Karpas-422 (cell line): ENCODE measurements at regions not wholly inside any gene's neighbourhood (a gene's known extent, or its start where the extent isn't known, plus 50 kb on each side); places are given as distances from the start of the nearest gene placed in this dataset.
A peak's percentile ranks its signal among the peaks of the same experiment; 100 is the strongest.
"Not testable (repeated sequence)": the region's sequence is repeated elsewhere in the genome, so short reads cannot be mapped to it uniquely, and the experiment has no call there.

Experiments used
- DNase-seq: peaks from one replicate; pipeline ENCODE4 v3.0.0-alpha.2; 2015
- H2AFZ ChIP-seq: fragments of 200-600 bp; sonication (generic); 2 replicates; pipeline ENCODE4 v1.6.1; 2014; ENCODE audit warnings: antibody characterized with exemption, low read length, mixed read lengths
- H3K27ac ChIP-seq: fragments of 200-600 bp; sonication (generic); 2 replicates; pipeline ENCODE4 v1.5.1; 2014; ENCODE audit warnings: mild to moderate bottlenecking, low read length, moderate library complexity
- H3K27me3 ChIP-seq: fragments of 200-600 bp; sonication (generic); 2 replicates; pipeline ENCODE4 v1.6.1; 2014; ENCODE audit warnings: low read length, mixed read lengths
- H3K36me3 ChIP-seq: fragments of 200-600 bp; sonication (generic); 2 replicates; pipeline ENCODE4 v1.6.1; 2014; ENCODE audit warnings: low read length, mixed read lengths; ENCODE audit not compliant: insufficient read depth
- H3K4me1 ChIP-seq: fragments of 200-600 bp; sonication (generic); 2 replicates; pipeline ENCODE4 v1.6.1; 2014; ENCODE audit warnings: mild to moderate bottlenecking, low read length, mixed read lengths
- H3K4me2 ChIP-seq: fragments of 200-600 bp; sonication (generic); 2 replicates; pipeline ENCODE4 v1.6.1; 2014; ENCODE audit warnings: low read length, low read depth, mild to moderate bottlenecking; ENCODE audit not compliant: poor library complexity, severe bottlenecking
- H3K4me3 ChIP-seq: fragments of 200-600 bp; sonication (generic); 2 replicates; pipeline ENCODE4 v1.5.1; 2014; ENCODE audit warnings: mild to moderate bottlenecking, antibody characterized with exemption, low read length, mixed read lengths
- H3K79me2 ChIP-seq: fragments of 200-600 bp; sonication (generic); 2 replicates; pipeline ENCODE4 v1.6.1; 2014; ENCODE audit warnings: mild to moderate bottlenecking, low read length, mixed read lengths
- H3K9ac ChIP-seq: fragments of 200-600 bp; sonication (generic); 2 replicates; pipeline ENCODE4 v1.6.0; 2014; ENCODE audit warnings: low read length
- H3K9me2 ChIP-seq: fragments of 200-600 bp; sonication (generic), shearing (Covaris generic); replicated peaks from 2 replicates; pipeline ENCODE4 v1.6.0; 2014; ENCODE audit warnings: mild to moderate bottlenecking, low read length, moderate library complexity; ENCODE audit not compliant: insufficient read depth
- H3K9me3 ChIP-seq: fragments of 300-700, 200-600 bp; sonication (generic); 2 replicates; pipeline ENCODE4 v1.6.1; 2014; ENCODE audit warnings: low read length, mixed read lengths
- H4K20me1 ChIP-seq: fragments of 200-600 bp; sonication (generic); 2 replicates; pipeline ENCODE4 v1.6.1; 2014; ENCODE audit warnings: mild to moderate bottlenecking, antibody characterized with exemption, low read length, low read depth; ENCODE audit not compliant: insufficient read depth

DNA sequence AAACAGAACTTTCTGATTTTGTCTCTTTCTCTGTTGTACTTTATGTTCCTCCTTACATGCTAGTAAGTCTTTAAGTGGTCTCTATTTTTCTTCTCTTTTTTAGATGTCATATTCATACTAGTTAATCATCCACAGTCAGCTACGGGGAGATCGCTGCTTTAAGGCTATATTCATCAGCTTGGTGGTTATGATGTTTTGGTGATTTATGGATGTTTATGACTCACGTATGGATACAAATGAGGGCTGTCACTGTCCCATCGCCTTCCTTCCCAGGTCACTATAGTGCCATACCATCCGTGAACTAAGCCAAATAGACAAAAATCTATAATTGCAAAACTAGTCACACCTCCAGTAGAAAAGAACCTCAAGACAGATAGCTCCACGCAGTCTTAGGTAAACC is 296.8 kb upstream of the AADAT start:
- Histone ChIP-seq H2AFZ (no peak overlapping the region), H3K27me3 (no peaks in the 10 kb centered on the region), H3K79me2 (no peaks in the 10 kb centered on the region), H3K9ac (no peak overlapping the region), H4K20me1 (no peaks in the 10 kb centered on the region), H3K4me3 (no peak overlapping the region), H3K9me3 (no peaks in the 10 kb centered on the region), H3K36me3 (no peaks in the 10 kb centered on the region), H3K4me2 (no peak overlapping the region), H3K9me2 (no peaks in the 10 kb centered on the region), H3K27ac (no peak overlapping the region), H3K4me1 (no peaks in the 10 kb centered on the region)
- DNase-seq: no peak

DNA sequence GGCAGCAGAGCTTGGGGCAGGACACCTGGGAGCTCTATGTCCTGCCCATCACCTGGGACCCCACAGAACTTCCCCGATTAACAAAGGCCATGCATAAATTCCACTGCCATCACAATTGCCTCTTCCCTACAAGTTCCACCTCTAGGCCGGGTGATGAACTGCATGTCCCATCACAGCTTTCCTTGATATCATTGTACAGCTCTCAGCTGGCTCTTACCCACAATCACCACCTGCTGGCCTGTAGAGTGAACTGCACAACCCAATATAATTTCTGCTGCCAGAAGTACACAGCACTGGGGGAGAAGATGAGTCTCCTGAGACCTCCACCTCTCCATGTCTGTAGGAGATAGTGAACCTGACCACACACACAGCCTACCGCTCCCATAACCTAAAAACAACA is 285.0 kb upstream of the AADAT start:
- no peaks in the 10 kb centered on the region for H3K9me3 ChIP-seq
- DNase-seq: peak; percentile 70
- no peak overlapping the region for H3K9ac ChIP-seq
- H3K4me3 ChIP-seq: no peak overlapping the region
- no peak overlapping the region for H3K4me2 ChIP-seq
- H2AFZ ChIP-seq: no peak overlapping the region
- H3K27me3 ChIP-seq: no peaks in the 10 kb centered on the region
- no peaks in the 10 kb centered on the region for H4K20me1 ChIP-seq
- no peaks in the 10 kb centered on the region for H3K36me3 ChIP-seq
- no peaks in the 10 kb centered on the region for H3K4me1 ChIP-seq
- H3K9me2 ChIP-seq: no peaks in the 10 kb centered on the region
- H3K79me2 ChIP-seq: no peaks in the 10 kb centered on the region
- H3K27ac ChIP-seq: no peak overlapping the region

DNA sequence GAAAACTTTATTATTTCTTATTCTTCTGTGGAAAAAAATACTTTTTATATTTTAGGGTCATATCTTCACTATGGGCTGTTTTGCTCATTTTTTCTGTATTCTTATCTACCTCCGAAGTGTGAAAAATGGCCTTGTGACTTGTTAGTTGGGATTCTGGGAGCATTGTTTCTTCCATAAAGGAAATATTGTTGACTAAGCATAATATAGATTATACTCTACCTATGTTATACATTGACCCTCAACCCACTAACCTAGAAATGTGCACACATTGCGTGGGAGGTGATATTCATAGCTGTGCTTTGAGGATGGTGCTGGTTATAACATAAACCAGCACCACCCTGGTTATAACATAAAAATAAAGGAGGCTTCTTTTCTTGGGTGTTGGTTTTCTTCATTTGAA is 259.2 kb upstream of the AADAT start:
- Histone ChIP-seq H3K27ac (no peak overlapping the region), H4K20me1 (no peaks in the 10 kb centered on the region), H3K9ac (no peak overlapping the region), H3K4me1 (no peaks in the 10 kb centered on the region), H3K79me2 (no peaks in the 10 kb centered on the region), H3K4me2 (no peak overlapping the region), H3K4me3 (no peak overlapping the region), H3K27me3 (no peaks in the 10 kb centered on the region), H3K9me2 (no peaks in the 10 kb centered on the region), H3K9me3 (no peaks in the 10 kb centered on the region), H3K36me3 (no peaks in the 10 kb centered on the region), H2AFZ (no peak overlapping the region)
- DNase-seq: no peak

DNA sequence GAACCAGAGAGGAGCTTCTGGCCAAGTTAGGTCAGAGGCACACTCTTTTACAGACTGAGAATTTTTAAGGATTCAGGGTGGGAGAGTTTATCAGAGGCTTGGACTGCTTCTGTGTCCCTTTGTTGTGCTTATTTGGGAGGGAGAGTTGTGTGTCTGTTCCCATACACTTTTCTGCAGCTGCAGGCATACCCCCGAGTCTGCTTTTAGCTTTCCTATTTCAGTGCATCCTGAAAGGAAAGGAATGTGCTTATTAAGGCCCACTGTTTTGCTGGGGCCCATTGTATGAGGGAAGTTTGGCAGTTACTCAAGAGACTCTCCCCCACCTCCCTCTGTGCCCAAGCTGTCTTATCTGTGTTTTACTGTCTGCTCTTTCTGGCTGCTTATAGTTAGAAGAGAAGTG is 257.4 kb upstream of the AADAT start:
- H3K9me2 ChIP-seq, H3K4me2 ChIP-seq, H3K9me3 ChIP-seq, DNase-seq, H3K4me3 ChIP-seq, H4K20me1 ChIP-seq, H3K79me2 ChIP-seq, H3K36me3 ChIP-seq, H3K4me1 ChIP-seq, H2AFZ ChIP-seq, H3K27me3 ChIP-seq, H3K27ac ChIP-seq, H3K9ac ChIP-seq: not testable (repeated sequence)

DNA sequence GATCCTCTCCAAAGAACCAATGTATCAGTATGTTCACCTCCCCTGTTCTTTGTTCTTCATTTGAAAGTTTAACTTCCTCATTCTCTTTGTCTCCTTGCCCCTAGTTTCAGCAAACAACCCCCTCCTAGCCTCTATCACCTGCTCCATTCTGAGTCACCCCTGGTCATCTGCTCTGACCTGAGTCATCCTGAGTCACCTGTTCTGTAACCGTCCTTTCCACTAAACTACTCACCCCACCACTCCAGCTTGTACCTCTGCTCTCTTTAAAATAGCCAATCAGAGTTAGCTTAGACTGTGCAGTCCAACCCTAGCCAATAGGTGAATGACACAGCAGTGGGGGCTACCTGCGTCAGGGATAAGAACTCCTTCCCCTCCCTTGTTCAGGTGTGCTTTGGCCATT is 249.8 kb upstream of the AADAT start:
- H3K27me3 ChIP-seq: no peaks in the 10 kb centered on the region
- H4K20me1 ChIP-seq: no peaks in the 10 kb centered on the region
- no peak overlapping the region for H3K9ac ChIP-seq
- H3K4me1 ChIP-seq: no peaks in the 10 kb centered on the region
- H3K9me2 ChIP-seq: no peaks in the 10 kb centered on the region
- no peaks in the 10 kb centered on the region for H3K79me2 ChIP-seq
- no peak overlapping the region for H2AFZ ChIP-seq
- H3K4me2 ChIP-seq: no peak overlapping the region
- DNase-seq: no peak
- no peak overlapping the region for H3K27ac ChIP-seq
- H3K4me3 ChIP-seq: no peak overlapping the region
- no peaks in the 10 kb centered on the region for H3K9me3 ChIP-seq
- no peaks in the 10 kb centered on the region for H3K36me3 ChIP-seq

DNA sequence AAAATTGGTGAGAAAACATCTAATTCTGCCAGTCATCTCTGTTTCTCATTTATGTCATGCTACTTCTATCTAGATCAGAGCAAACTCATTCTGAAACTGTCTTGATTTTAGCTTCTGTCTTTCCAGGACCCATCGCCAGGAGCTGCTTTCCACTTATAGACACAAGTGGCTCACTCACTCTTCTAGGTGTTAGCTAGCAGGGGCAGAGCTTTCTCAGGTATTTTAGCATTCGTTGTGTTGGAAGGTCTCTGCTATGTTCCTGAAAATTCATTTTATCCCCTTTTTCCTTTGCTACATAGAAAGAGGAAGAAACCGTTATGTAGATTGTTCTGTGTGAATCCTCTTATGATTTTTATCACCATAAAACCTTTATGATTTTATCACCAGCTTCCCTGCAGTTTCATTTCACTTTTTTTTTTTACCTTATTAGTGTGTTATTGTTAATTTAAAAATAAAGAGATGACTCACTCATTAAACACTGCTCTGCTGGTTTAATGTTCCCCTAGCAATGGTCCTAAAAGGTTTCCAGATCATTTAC is 246.6 kb upstream of the AADAT start:
- H3K4me2 ChIP-seq: no peak overlapping the region
- H3K9me3 ChIP-seq: no peaks in the 10 kb centered on the region
- H2AFZ ChIP-seq: no peak overlapping the region
- no peaks in the 10 kb centered on the region for H3K27me3 ChIP-seq
- no peak for DNase-seq
- no peak overlapping the region for H3K9ac ChIP-seq
- H3K9me2 ChIP-seq: no peaks in the 10 kb centered on the region
- no peaks in the 10 kb centered on the region for H3K79me2 ChIP-seq
- no peaks in the 10 kb centered on the region for H3K36me3 ChIP-seq
- no peak overlapping the region for H3K27ac ChIP-seq
- no peaks in the 10 kb centered on the region for H3K4me1 ChIP-seq
- no peak overlapping the region for H3K4me3 ChIP-seq
- no peaks in the 10 kb centered on the region for H4K20me1 ChIP-seq

DNA sequence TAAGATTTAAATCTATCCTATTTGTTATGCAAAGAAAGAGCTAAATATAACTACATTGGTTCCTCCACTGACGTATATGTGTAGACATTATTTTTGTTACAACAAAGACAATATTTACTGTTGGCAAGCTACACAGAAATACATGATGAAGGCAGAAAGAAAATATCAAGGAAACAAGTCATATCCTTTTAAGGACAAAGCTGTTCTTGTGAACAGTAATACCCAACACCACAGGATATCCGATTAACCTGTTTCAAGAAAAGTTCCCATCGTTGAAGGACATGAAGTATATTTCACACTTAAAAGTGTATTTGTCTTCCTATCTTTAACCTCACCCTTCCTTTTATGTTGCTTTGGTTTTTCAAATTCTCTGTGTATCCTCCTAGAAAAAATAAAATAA is 235.8 kb upstream of the AADAT start:
- Histone ChIP-seq H3K4me3 (no peak overlapping the region), H3K9me3 (no peaks in the 10 kb centered on the region), H3K36me3 (no peaks in the 10 kb centered on the region)

DNA sequence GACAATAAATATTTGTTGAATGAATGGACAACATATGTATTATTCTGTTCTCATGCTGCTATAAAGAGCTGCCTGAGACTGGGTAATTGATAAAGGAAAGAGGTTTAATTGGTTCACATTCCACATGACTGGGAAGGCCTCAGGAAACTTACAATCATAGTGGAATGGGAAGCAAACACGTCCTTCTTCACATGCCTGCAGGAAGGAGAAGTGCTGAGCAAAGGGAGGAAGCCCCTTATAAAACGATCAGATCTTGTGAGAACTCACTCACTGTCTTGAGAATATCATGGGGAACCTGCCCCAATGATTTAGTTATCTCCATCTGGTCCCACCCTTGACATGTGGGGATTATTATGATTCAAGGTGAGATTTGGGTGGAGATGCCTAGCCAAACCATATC is 233.9 kb upstream of the AADAT start:
- no peak overlapping the region for H3K27ac ChIP-seq
- H3K4me1 ChIP-seq: no peaks in the 10 kb centered on the region
- no peaks in the 10 kb centered on the region for H4K20me1 ChIP-seq
- no peak overlapping the region for H2AFZ ChIP-seq
- no peak overlapping the region for H3K9ac ChIP-seq
- H3K9me2 ChIP-seq: no peaks in the 10 kb centered on the region
- no peaks in the 10 kb centered on the region for H3K36me3 ChIP-seq
- H3K79me2 ChIP-seq: no peaks in the 10 kb centered on the region
- H3K9me3 ChIP-seq: no peaks in the 10 kb centered on the region
- no peaks in the 10 kb centered on the region for H3K27me3 ChIP-seq
- DNase-seq: no peak
- no peak overlapping the region for H3K4me3 ChIP-seq
- H3K4me2 ChIP-seq: no peak overlapping the region

More for the DNA sequence above, 235.8 kb upstream of the AADAT start:
- Histone ChIP-seq H3K4me2 (no peak overlapping the region), H3K79me2 (no peaks in the 10 kb centered on the region), H3K4me1 (no peaks in the 10 kb centered on the region), H4K20me1 (no peaks in the 10 kb centered on the region), H3K9ac (no peak overlapping the region), H3K27ac (no peak overlapping the region), H2AFZ (no peak overlapping the region), H3K9me2 (no peaks in the 10 kb centered on the region), H3K27me3 (no peaks in the 10 kb centered on the region)
- DNase-seq: no peak

DNA sequence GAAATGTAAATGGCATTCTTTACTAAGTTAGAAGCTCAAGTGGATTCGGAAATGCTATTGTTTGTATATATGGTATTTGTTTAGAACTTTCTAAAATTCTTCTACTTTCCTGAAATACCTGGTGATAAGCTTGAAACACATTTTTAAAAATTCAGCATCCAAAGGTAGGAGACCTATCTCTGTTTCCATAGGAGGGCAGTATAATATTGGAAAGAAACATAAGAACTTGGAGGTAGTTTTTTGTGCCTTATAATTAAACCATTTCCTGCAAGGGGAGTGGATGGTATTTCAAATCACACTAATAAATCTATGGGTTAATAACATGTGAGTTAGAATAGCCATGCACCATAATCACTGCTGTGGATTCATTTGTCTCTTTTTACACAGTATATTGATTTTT is 217.4 kb upstream of the AADAT start:
- Histone ChIP-seq H4K20me1 (no peaks in the 10 kb centered on the region), H3K4me3 (no peak overlapping the region), H3K27me3 (no peaks in the 10 kb centered on the region), H3K79me2 (no peaks in the 10 kb centered on the region), H3K4me1 (no peaks in the 10 kb centered on the region), H3K27ac (no peak overlapping the region), H3K9me2 (no peaks in the 10 kb centered on the region), H2AFZ (no peak overlapping the region), H3K4me2 (no peak overlapping the region), H3K36me3 (no peaks in the 10 kb centered on the region), H3K9ac (no peak overlapping the region), H3K9me3 (no peaks in the 10 kb centered on the region)
- no peak for DNase-seq
